ENCODE measurements at regions not wholly inside any gene's neighbourhood (a gene's known extent, or its start where the extent isn't known, plus 50 kb on each side); places are given as distances from the start of the nearest gene placed in this dataset.

GRCh38 chr9:95595721-95596295 is 79.0 kb upstream of the PTCH1 start:
- no peak overlapping the region for H3K27ac ChIP-seq (ENCODE audit: control insufficient read depth, insufficient read depth)
- no peak overlapping the region for H2AFZ ChIP-seq (ENCODE audit: control insufficient read depth, low read depth, low read length)
- H3K36me3 ChIP-seq (ENCODE audit: control insufficient read depth in 2 of 2, insufficient read depth in 2 of 2, low read length in 1 of 2), result no peaks in the 10 kb centered on the region
- SMC1A ChIA-PET (ENCODE audit: uncharacterized antibody, unreplicated experiment), result no interaction called here
- in situ Hi-C loops (cut with MboI), result no loop called here
- H3K4me3 ChIP-seq, result no peak overlapping the region
- no peaks in the 10 kb centered on the region for H3K79me2 ChIP-seq (ENCODE audit: control insufficient read depth, insufficient read depth, low read length)
- TF ChIP-seq DPF2 (IDR thresholded peaks at IDR 0.05), result no peak
- TF ChIP-seq CHD2 (IDR thresholded peaks at IDR 0.05; ENCODE audit: borderline replicate concordance, low read depth, low read length), result no peak
- TF ChIP-seq POLR2A (IDR thresholded peaks at IDR 0.05; ENCODE audit: low read depth, low read length), result no peak
- TF ChIP-seq IRF3 (IDR thresholded peaks at IDR 0.05), result no peak
- TF ChIP-seq ZZZ3 (IDR thresholded peaks at IDR 0.05; ENCODE audit: control insufficient read depth, insufficient read length, low read depth), result no peak
- TF ChIP-seq EGR1 (IDR thresholded peaks at IDR 0.05; ENCODE audit: borderline replicate concordance in 1 of 2, low read depth in 2 of 2, low read length in 2 of 2), result no peak
- TF ChIP-seq KLF5 (IDR thresholded peaks at IDR 0.05; ENCODE audit: partially characterized antibody), result no peak
- TF ChIP-seq HSF1 (IDR thresholded peaks at IDR 0.05; ENCODE audit: low read depth, low read length), result no peak
- TF ChIP-seq EED (IDR thresholded peaks at IDR 0.05; ENCODE audit: low read depth), result no peak
- TF ChIP-seq LARP7 (IDR thresholded peaks at IDR 0.05), result no peak
- TF ChIP-seq BACH1 (IDR thresholded peaks at IDR 0.05; ENCODE audit: borderline replicate concordance), result no peak
- TF ChIP-seq HDGF (IDR thresholded peaks at IDR 0.05), result no peak
- no peaks in the 10 kb centered on the region for H3K4me1 ChIP-seq (ENCODE audit: control insufficient read depth, insufficient read depth, low read length)
- POLR2A ChIA-PET, result no interaction called here
- no peaks in the 10 kb centered on the region for H3K9me3 ChIP-seq (replicated peaks; ENCODE audit: control insufficient read depth, insufficient read depth, low read length)
- no TSS peak for BruUV-seq (replicated peaks)
- ATAC-seq (no peak), DNase-seq (ENCODE audit: low read depth, low spot score) (no peak), FAIRE-seq (no peak)
- CTCF ChIA-PET, result no interaction called here
- no peak overlapping the region for H3K4me2 ChIP-seq (ENCODE audit: control insufficient read depth, insufficient read depth)
- no peaks in the 10 kb centered on the region for H4K20me1 ChIP-seq (ENCODE audit: control insufficient read depth, insufficient read depth)
- WGBS (ENCODE audit: insufficient coverage, insufficient replicate concordance, low lambda C conversion rate, missing lambda C conversion rate), result 56% methylated on average over 15 of the region's 15 CpGs
- no peak overlapping the region for H3K9ac ChIP-seq (ENCODE audit: control insufficient read depth, insufficient read depth, low read length)
- no peaks in the 10 kb centered on the region; a peak in 3 of 4 replicates for H3K27me3 ChIP-seq (replicated peaks in 1 of 2; ENCODE audit: control insufficient read depth in 2 of 2, insufficient read depth in 2 of 2, low read length in 1 of 2)
- RAD21 ChIA-PET (ENCODE audit: unreplicated experiment), result no interaction called here
- intact Hi-C loops (cut with micrococcal nuclease; ENCODE audit: unreplicated experiment), result no loop called here
